HG03066 (cell line): ENCODE measurements at regions not wholly inside any gene's neighbourhood (a gene's known extent, or its start where the extent isn't known, plus 50 kb on each side); places are given as distances from the start of the nearest gene placed in this dataset.
"Not testable (repeated sequence)": the region's sequence is repeated elsewhere in the genome, so short reads cannot be mapped to it uniquely, and the experiment has no call there.

Experiments used
- ATAC-seq: cut with Tn5 transposase; IDR thresholded peaks from one replicate; pipeline ENCODE4 v1.9.1; 2021; ENCODE audit warnings: low read depth; ENCODE audit not compliant: unreplicated experiment

- ATAC-seq = no peak
Observed at GRCh38 chr12:127579446-127579845, 687.5 kb upstream of the TMEM132C start.

DNA sequence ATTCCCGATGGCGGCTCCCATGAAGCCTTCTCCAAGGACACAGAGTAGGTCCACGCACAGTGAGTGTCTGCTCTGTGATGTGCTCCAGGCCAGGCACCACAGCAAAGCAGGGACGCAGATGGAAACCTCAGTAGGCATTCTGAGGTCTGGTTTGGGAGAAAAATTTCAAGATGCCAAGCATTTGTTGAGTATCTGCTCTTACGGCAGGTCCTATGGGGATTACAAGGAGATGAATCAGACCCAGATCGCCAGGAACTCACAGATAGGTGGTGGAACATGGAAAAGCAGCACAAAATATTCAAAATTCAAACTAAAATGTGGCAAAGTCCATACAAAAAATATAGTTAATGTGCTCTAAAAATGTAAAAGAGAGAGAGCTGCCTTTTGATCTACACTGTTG is 684.9 kb upstream of the TMEM132C start:
- no peak for ATAC-seq

DNA sequence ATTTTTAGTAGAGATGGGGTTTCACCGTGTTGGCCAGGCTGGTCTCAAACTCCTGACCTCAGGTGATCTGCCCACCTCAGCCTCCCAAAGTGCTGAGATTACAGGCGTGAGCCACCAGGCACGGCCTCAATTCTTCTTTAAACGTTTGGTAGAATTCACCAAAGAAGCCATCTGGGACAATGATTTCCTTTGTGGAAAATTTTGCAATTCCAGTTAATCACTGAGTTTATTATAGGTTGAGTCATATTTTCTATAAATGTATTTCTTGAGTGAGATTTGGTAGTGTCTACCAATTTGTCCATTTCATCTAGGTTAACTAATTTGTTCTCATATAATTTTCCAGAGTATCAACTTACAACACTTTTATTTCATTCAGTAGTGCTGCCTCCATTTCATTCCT is 683.9 kb upstream of the TMEM132C start:
- no peak for ATAC-seq

DNA sequence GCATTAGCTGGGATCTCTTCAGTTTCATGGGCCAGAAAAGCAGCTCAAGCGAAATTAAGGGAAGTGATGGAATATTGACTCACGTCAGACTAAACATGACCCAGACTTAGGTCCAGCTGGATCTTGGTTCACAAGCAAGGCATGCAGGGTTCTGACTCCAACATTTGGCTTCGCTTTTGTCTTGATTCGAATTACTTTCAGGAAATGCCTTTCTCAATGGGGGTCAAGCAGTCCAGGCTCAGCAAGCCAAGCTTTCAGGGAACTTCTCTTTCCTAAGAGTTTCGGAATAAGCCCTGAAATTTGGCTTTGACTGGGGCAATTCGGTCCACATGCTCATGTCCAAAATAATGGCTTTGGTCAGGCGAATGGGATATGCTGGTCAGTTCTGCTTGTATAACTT is 678.7 kb upstream of the TMEM132C start:
- ATAC-seq = no peak

DNA sequence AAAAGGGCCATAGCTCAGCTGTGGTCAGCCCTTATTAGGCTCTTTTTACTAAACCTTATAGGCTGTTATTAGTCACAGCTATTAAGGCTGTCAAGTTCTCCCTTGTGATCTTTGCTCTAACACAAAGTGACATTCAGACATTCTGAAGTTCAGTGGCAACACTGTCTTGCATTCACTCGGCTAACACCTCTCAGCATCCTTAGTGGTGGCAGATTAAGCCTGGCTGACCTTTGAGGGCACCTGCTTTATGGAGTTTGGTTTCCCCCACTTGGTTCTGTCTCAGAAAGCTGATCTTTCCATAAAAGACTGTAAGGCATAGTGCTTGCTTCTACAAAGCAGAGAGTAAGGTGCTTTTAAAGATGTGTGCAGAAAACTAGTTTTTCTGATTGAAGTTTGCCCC is 677.4 kb upstream of the TMEM132C start:
- no peak for ATAC-seq

DNA sequence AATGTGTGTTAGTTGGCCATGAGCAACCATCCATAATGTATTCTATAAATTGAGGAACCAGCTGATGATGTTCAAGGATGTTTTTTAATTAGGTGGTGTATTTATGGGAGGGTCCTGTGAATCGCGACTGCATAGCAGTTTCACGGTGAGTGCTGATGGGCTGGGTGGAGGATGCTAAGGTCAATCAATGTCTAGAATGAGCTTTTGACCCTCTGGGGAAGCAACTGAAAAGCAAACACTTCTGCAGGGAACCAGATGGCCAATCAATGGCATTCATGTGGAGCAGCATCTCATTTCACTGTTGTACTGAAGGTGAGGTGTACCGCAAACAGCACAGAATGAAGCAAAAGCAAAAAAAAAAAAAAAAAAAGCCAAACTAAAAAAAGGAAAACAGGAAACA is 676.1 kb upstream of the TMEM132C start:
- ATAC-seq = no peak

DNA sequence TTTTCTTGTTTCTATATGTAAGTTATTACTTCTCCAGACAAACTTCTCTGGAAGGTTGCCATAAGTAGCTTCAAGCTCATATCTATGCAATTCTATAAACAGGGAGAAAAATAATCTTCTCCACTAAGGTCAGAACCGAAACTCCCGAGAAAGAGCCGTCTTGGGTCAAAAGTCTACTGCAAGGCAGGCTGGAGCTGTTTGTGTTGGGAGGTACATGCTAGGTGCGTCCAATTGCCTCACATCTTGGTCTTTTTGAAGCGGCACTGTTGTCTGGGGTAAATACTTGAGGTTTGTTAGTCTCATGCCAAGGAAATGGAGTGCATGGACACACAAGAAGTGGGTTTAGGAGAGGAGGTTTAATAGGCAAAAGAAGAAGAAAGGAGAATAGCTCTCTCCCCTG is 674.7 kb upstream of the TMEM132C start:
- no peak for ATAC-seq

DNA sequence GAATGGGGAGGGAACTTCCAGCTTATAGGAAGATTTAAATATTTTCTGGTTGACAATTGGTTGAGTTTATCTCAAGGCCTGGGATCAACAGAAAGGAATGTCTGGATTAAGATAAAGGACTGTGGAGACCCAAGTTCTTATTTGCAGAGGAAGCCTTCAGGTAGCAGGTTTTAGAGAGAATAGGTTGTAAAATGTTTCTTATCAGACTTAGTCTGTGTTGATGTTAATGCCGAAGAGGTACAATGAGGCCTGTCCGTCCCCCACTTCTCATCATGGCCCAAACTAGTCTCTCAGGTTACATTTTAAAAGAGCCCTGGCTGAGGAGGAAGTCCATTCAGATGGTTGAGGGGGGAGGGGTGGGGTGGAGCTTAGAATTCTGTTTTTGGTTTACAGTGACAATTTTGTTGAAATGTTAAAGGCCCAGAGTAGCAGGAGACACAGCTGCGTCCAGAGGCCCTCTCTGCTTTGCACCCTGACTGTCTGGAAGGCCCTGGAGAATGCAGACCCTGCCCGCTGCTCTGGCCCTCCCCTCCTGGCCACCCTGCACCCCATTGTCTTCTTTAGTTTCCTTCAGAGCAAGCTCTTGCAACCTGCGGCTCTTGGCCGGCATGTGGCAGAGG is 672.5 kb upstream of the TMEM132C start:
- no peak for ATAC-seq

DNA sequence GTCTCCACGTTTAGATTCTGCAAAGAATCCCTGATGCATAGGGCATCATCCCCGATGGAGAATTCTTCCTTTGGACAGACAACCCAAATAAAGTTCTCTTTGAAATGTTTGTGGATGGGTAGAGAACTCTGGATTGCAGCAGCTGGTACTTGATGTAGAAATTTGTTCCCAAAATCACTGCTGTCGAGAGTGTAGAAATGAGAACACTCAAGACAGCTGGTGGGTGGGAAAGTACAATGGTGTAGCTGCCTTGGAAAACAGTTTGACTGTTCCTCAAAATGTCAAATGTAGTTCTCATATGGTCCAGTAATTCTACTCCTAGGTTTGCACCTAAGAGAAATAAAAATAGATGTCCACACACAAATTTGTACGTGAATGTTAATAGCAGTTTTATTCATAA is 671.5 kb upstream of the TMEM132C start:
- ATAC-seq = no peak

GRCh38 chr12:127596891-127597290 is 670.1 kb upstream of the TMEM132C start:
- ATAC-seq = no peak

GRCh38 chr12:127599436-127599835 is 667.5 kb upstream of the TMEM132C start:
- no peak for ATAC-seq

DNA sequence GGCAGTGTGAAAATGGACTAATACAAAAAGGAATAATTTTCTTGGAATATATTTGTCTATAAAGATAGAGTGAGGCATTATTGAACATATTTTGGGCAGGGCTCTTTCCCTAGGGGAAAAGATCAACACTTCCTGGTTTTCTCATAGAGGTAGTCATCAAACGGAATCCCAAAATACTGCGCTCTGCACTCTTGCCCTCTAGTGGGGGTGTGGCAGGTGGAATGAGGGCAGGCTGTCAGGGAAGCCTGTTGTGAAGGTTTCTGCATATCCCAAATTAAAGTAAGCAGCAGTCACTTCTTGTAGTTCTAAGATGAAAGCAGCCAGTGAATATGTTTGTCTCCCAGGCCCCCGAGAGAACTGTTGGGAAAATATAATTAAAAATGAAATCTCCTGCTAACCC is 666.8 kb upstream of the TMEM132C start:
- ATAC-seq = no peak

DNA sequence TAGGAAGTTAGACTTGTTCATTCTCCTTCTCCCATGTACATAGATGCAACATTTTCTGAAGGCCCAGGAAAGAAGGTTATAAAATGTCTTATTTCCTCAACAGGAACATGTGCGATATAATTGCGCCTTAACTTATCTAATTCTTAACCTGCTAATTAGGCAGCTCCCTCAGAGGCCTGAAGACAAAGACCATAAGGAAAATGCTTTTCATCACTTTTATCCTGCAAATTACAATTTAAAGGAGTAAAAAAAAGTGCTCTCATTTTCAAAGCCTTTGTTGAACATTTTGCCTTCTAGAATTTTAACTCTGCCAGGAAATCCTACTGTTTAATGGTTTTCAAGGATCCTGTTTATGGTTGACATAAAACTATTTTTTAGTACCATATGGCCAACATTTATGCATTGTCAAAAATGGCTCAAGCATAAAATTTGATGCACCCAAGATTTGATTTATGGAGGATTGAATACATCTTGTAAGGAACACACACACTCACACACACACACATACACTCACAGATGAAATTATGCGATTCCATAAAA is 660.4 kb upstream of the TMEM132C start:
- ATAC-seq = no peak

- ATAC-seq = no peak
Observed at GRCh38 chr12:127607146-127607725, 659.7 kb upstream of the TMEM132C start.

- not testable (repeated sequence) for ATAC-seq
Observed at GRCh38 chr12:127608359-127608758, 658.6 kb upstream of the TMEM132C start.

GRCh38 chr12:127613056-127613455 is 653.9 kb upstream of the TMEM132C start:
- no peak for ATAC-seq

GRCh38 chr12:127619869-127620734 is 646.9 kb upstream of the TMEM132C start:
- no peak for ATAC-seq

- no peak for ATAC-seq
Observed at GRCh38 chr12:127620735-127621355, 646.1 kb upstream of the TMEM132C start.

- no peak for ATAC-seq
Observed at GRCh38 chr12:127621366-127621765, 645.6 kb upstream of the TMEM132C start.

- no peak for ATAC-seq
Observed at GRCh38 chr12:127623362-127623761, 643.6 kb upstream of the TMEM132C start.

GRCh38 chr12:127625176-127625771 is 641.7 kb upstream of the TMEM132C start:
- no peak for ATAC-seq
